B cell (primary cell): ENCODE measurements at regions not wholly inside any gene's neighbourhood (a gene's known extent, or its start where the extent isn't known, plus 50 kb on each side); places are given as distances from the start of the nearest gene placed in this dataset.

Experiments used
- ATAC-seq: fragments of 200-7000 bp; cut with Tn5 transposase; one replicate; pipeline ENCODE4 v1.10.0; 2021; ENCODE audit warnings: low read depth, mild to moderate bottlenecking, moderate number of reproducible peaks, moderate library complexity
- CTCF ChIA-PET: fragments of 350-600 bp; sonication (Branson Sonifier 250); formaldehyde crosslinking; loops from one replicate; lab custom pipeline; 2021; ENCODE audit warnings: antibody characterized with exemption, inconsistent platforms; lab: Charles Lee
- POLR2A ChIA-PET: fragments of 350-600 bp; sonication (Branson Sonifier 250); formaldehyde crosslinking; loops from one replicate; lab custom pipeline; 2021; ENCODE audit warnings: antibody characterized with exemption; lab: Charles Lee
- DNase-seq: peaks from one replicate; pipeline ENCODE4 v3.0.0; 2013
- H2AFZ ChIP-seq: 2 replicates; pipeline ENCODE4 v1.6.1; 2012; ENCODE audit warnings: mild to moderate bottlenecking, low read depth, low read length; ENCODE audit not compliant: insufficient read depth, poor library complexity, severe bottlenecking
- H3K27ac ChIP-seq, 2 donors: 1 replicate in 1 of 2; 2 replicates in 1 of 2; pipeline ENCODE4 v1.5.1; 2012 to 2013; ENCODE audit warnings: low read length in 2 of 2, mild to moderate bottlenecking in 2 of 2, moderate library complexity in 1 of 2
- H3K27me3 ChIP-seq, 4 experiments: fragments of 200-600 bp in 1 of 4; sonication (generic) in 1 of 4; replicated peaks in 1 of 4; 1 replicate in 2 of 4; 2 replicates in 2 of 4; pipeline versions ENCODE4 v1.6.1 to v1.7.0; 2013 to 2016; ENCODE audit warnings: low read length in 3 of 4, mild to moderate bottlenecking in 2 of 4, mixed read lengths in 1 of 4, moderate library complexity in 1 of 4; ENCODE audit not compliant: insufficient read depth in 4 of 4, control insufficient read depth in 3 of 4; ENCODE audit errors: control extremely low read depth in 1 of 4
- H3K36me3 ChIP-seq, 2 experiments: replicated peaks in 1 of 2; 1 replicate in 1 of 2; 2 replicates in 1 of 2; pipeline versions ENCODE4 v1.6.1 to v1.7.1; 2013; ENCODE audit warnings: low read length in 1 of 2; ENCODE audit not compliant: insufficient read depth in 2 of 2, control insufficient read depth in 1 of 2; ENCODE audit errors: control extremely low read depth in 1 of 2, extremely low read depth in 1 of 2
- H3K4me1 ChIP-seq, 2 donors: fragments of 200-600 bp in 1 of 2; sonication (generic) in 1 of 2; 1 replicate in 1 of 2; 2 replicates in 1 of 2; pipeline versions ENCODE4 v1.5.1 to v1.6.1; 2013 to 2017; ENCODE audit warnings: low read length in 2 of 2; ENCODE audit not compliant: control insufficient read depth in 2 of 2, insufficient read depth in 2 of 2
- H3K4me2 ChIP-seq: replicated peaks from 2 replicates; pipeline ENCODE3; 2012; ENCODE audit warnings: mild to moderate bottlenecking, low read depth, low read length; ENCODE audit not compliant: poor library complexity, severe bottlenecking
- H3K4me3 ChIP-seq, 5 experiments: fragments of 200-600 bp in 1 of 5; sonication (generic) in 1 of 5; 1 replicate in 3 of 5; 2 replicates in 2 of 5; pipeline versions ENCODE4 v1.5.1 to v1.7.0; 2011 to 2016; ENCODE audit warnings: low read length in 4 of 5, mild to moderate bottlenecking in 4 of 5, low read depth in 2 of 5, control low read depth in 1 of 5, moderate library complexity in 1 of 5; ENCODE audit not compliant: insufficient read depth in 1 of 5; ENCODE audit errors: control extremely low read depth in 1 of 5, extremely low read depth in 1 of 5
- H3K79me2 ChIP-seq: fragments of 200-600 bp; sonication (generic); one replicate; pipeline ENCODE4 v1.6.0; 2016; ENCODE audit warnings: low read length; ENCODE audit not compliant: control insufficient read depth, insufficient read depth
- H3K9ac ChIP-seq: fragments of 200-600 bp; sonication (generic); 2 replicates; pipeline ENCODE4 v1.6.1; 2017; ENCODE audit warnings: mild to moderate bottlenecking, low read length, moderate library complexity
- H3K9me3 ChIP-seq, 3 donors: one replicate each; pipeline versions ENCODE4 v1.6.1 to v1.7.1; 2013; ENCODE audit warnings: low read length in 2 of 3; ENCODE audit not compliant: control insufficient read depth in 2 of 3, insufficient read depth in 1 of 3; ENCODE audit errors: control extremely low read depth in 1 of 3
- H4K20me1 ChIP-seq: 2 replicates; pipeline ENCODE4 v1.6.0; 2012; ENCODE audit warnings: mild to moderate bottlenecking, low read length; ENCODE audit not compliant: insufficient read depth, control insufficient read depth, poor library complexity, severe bottlenecking
- H3K27ac Mint-ChIP-seq: one replicate; pipeline ENCODE4 v1.8.0; 2021; ENCODE audit warnings: mixed read lengths
- H3K27me3 Mint-ChIP-seq: one replicate; pipeline ENCODE4 v1.8.0; 2021; ENCODE audit warnings: mixed read lengths
- H3K4me1 Mint-ChIP-seq: one replicate; pipeline ENCODE4 v1.8.0; 2021; ENCODE audit warnings: mixed read lengths
- H3K4me3 Mint-ChIP-seq: one replicate; pipeline ENCODE4 v1.8.0; 2021; ENCODE audit warnings: mixed read lengths
- H3K9me3 Mint-ChIP-seq: one replicate; pipeline ENCODE4 v1.8.0; 2022; ENCODE audit warnings: mixed read lengths; ENCODE audit not compliant: insufficient read depth
- EZH2 ChIP-seq: IDR thresholded peaks from 2 replicates; pipeline ENCODE4 v1.6.1; 2012; ENCODE audit warnings: borderline replicate concordance, low read depth, mild to moderate bottlenecking, moderate library complexity, low read length; ENCODE audit not compliant: insufficient read depth, poor library complexity, severe bottlenecking
- WGBS: methylation state at CpG from one replicate; pipeline ENCODE4 v1.1.5; 2013; ENCODE audit warnings: missing lambda C conversion rate; ENCODE audit not compliant: insufficient coverage; 5-methylcytosine and 5-hydroxymethylcytosine counted together
- intact Hi-C: fragments of 100-400 bp; cut with micrococcal nuclease; formaldehyde crosslinking; loops from one replicate; pipeline ENCODE4 v1.10.0; 2022
- TF ChIP-seq, protein P1 (sequence below): fragments of 200-600 bp; IDR thresholded peaks from one replicate; pipeline ENCODE4 v1.8.0; 2022; ENCODE audit warnings: antibody characterized with exemption, mild to moderate bottlenecking

DNA sequence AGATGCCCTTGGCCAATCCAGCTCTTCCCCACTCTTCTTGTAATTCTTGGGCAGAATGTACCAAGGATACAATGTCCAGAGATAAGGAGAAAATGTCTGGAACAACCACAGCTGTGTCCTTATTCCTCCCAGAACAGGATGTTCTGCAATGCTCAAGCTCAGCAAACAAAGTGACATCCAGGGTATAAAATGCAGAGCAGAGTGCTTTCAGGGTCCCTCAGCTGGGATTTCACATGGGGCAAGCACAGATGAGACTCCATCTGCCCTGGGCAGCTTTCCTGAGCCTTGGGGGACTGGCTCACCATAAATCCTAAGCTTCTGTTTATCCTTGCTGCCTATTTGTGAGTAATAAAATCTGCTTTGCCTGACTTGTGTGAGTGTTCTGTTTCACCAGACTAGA, 127.4 kb downstream of the VAPA start:
- ATAC-seq, result no peak
- intact Hi-C loops, result no loop called here
- no peak for TF ChIP-seq EZH2

DNA sequence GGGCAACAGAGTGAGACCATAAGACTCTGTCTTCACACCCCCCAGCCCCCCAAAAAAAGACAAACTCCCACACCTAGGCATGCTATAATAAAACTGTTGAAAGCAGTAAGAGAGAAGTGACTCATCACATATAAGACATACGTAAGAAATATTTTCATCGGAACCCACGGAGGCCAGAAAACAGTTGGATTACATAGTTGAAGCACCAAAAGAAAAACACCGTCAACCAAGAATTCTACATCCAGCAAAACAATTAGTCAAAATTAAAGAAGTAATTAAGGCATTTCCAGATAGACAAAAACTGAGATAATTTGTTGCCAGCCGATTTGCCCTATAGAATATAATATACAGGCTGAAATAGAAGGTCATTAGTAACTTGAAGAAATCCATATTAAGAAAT, 128.7 kb downstream of the VAPA start:
- CTCF ChIA-PET, result no interaction called here
- H3K79me2 ChIP-seq, result no peaks in the 10 kb centered on the region
- TF ChIP-seq, protein P1, sequence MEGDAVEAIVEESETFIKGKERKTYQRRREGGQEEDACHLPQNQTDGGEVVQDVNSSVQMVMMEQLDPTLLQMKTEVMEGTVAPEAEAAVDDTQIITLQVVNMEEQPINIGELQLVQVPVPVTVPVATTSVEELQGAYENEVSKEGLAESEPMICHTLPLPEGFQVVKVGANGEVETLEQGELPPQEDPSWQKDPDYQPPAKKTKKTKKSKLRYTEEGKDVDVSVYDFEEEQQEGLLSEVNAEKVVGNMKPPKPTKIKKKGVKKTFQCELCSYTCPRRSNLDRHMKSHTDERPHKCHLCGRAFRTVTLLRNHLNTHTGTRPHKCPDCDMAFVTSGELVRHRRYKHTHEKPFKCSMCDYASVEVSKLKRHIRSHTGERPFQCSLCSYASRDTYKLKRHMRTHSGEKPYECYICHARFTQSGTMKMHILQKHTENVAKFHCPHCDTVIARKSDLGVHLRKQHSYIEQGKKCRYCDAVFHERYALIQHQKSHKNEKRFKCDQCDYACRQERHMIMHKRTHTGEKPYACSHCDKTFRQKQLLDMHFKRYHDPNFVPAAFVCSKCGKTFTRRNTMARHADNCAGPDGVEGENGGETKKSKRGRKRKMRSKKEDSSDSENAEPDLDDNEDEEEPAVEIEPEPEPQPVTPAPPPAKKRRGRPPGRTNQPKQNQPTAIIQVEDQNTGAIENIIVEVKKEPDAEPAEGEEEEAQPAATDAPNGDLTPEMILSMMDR, result no peak
- no peak for TF ChIP-seq EZH2
- H3K4me2 ChIP-seq, result no peak overlapping the region
- H3K4me3 ChIP-seq, result no peak overlapping the region
- H2AFZ ChIP-seq, result no peak overlapping the region
- no peaks in the 10 kb centered on the region for H3K4me1 ChIP-seq
- H3K27me3 Mint-ChIP-seq, result peaks cover 5% of the 10 kb centered on the region
- no CpG with 5 or more reads among the region's 5 CpGs for WGBS
- H3K27ac Mint-ChIP-seq, result no peak overlapping the region
- POLR2A ChIA-PET, result no interaction called here
- no peak for ATAC-seq
- DNase-seq, result no peak
- H4K20me1 ChIP-seq, result no peaks in the 10 kb centered on the region
- H3K9ac ChIP-seq, result no peak overlapping the region
- peaks cover 2 to 21% (median 8%) of the 10 kb centered on the region in 3 donors for H3K9me3 ChIP-seq
- no peak overlapping the region for H3K4me3 Mint-ChIP-seq
- no peaks in the 10 kb centered on the region for H3K27me3 ChIP-seq
- intact Hi-C loops, result no loop called here
- no peak overlapping the region for H3K27ac ChIP-seq
- no peaks in the 10 kb centered on the region for H3K4me1 Mint-ChIP-seq
- H3K9me3 Mint-ChIP-seq, result peaks cover 15% of the 10 kb centered on the region
- no peaks in the 10 kb centered on the region for H3K36me3 ChIP-seq

More for the DNA sequence above, 127.4 kb downstream of the VAPA start:
- no peak overlapping the region for H3K4me3 ChIP-seq
- H3K9ac ChIP-seq, result no peak overlapping the region
- no peaks in the 10 kb centered on the region for H4K20me1 ChIP-seq
- no peaks in the 10 kb centered on the region for H3K79me2 ChIP-seq
- H3K4me2 ChIP-seq, result no peak overlapping the region
- Mint-ChIP-seq H3K27me3 (peaks cover 5% of the 10 kb centered on the region), H3K9me3 (peaks cover 15% of the 10 kb centered on the region), H3K4me1 (no peaks in the 10 kb centered on the region), H3K4me3 (no peak overlapping the region), H3K27ac (no peak overlapping the region)
- no peak overlapping the region for H3K27ac ChIP-seq
- peaks cover 2 to 21% (median 8%) of the 10 kb centered on the region in 3 donors for H3K9me3 ChIP-seq
- CTCF ChIA-PET, result interaction anchor here (1.0 kb wide), 1 partner anchor 450 kb away, joined by 3 read pairs; no protein-coding TSS in a partner anchor
- DNase-seq, result no peak
- no peaks in the 10 kb centered on the region for H3K27me3 ChIP-seq
- no peaks in the 10 kb centered on the region for H3K4me1 ChIP-seq
- H2AFZ ChIP-seq, result no peak overlapping the region
- POLR2A ChIA-PET, result no interaction called here
- no peaks in the 10 kb centered on the region for H3K36me3 ChIP-seq
